PFSK-1 (cell line): ENCODE measurements at regions not wholly inside any gene's neighbourhood (a gene's known extent, or its start where the extent isn't known, plus 50 kb on each side); places are given as distances from the start of the nearest gene placed in this dataset.

ENCODE experiments used
- FOXP2 ChIP-seq: optimal IDR thresholded peaks from 2 replicates; pipeline ENCODE3; 2011; ENCODE audit warnings: borderline replicate concordance, control low read depth, inconsistent platforms; ENCODE audit not compliant: insufficient read depth; ENCODE audit errors: extremely low read length, extremely low read depth
- POLR2AphosphoS5 ChIP-seq: IDR thresholded peaks from 2 replicates; pipeline ENCODE4 v1.6.1; 2012; ENCODE audit warnings: low read depth, mild to moderate bottlenecking, control low read depth, low read length, moderate library complexity
- REST ChIP-seq, 2 experiments: IDR thresholded peaks; 2 replicates each; pipeline versions ENCODE4 v1.6.1 to v1.8.0; 2011 to 2012; ENCODE audit warnings: low read depth in 2 of 2, low read length in 2 of 2, control low read depth in 1 of 2, inconsistent platforms in 1 of 2, mild to moderate bottlenecking in 1 of 2, moderate library complexity in 1 of 2; ENCODE audit not compliant: insufficient read depth in 1 of 2
- SIN3A ChIP-seq: IDR thresholded peaks from 2 replicates; pipeline ENCODE4 v1.6.1; 2012; ENCODE audit warnings: mild to moderate bottlenecking, low read length, moderate library complexity, borderline replicate concordance; ENCODE audit not compliant: insufficient read depth
- TAF1 ChIP-seq: IDR thresholded peaks from 2 replicates; pipeline ENCODE4 v1.6.1; 2012; ENCODE audit warnings: low read length, control low read depth, borderline replicate concordance; ENCODE audit not compliant: insufficient read depth

GRCh38 chr2:183244300-183244844, 120.1 kb downstream of the NUP35 start:
- TF ChIP-seq FOXP2 (no peak), TAF1 (no peak), REST (IDR thresholded peaks at IDR 0.05; ENCODE audit: insufficient read depth in 1 of 2, low read depth in 2 of 2, low read length in 2 of 2) (no peak), POLR2AphosphoS5 (no peak), SIN3A (no peak)

GRCh38 chr2:183248866-183249567, 124.8 kb downstream of the NUP35 start:
- TF ChIP-seq TAF1 (no peak), REST (IDR thresholded peaks at IDR 0.05; ENCODE audit: insufficient read depth in 1 of 2, low read depth in 2 of 2, low read length in 2 of 2) (no peak), POLR2AphosphoS5 (no peak), FOXP2 (no peak)

GRCh38 chr2:183250061-183250460, 125.8 kb downstream of the NUP35 start:
- TF ChIP-seq POLR2AphosphoS5 (no peak), TAF1 (no peak), FOXP2 (no peak), SIN3A (no peak), REST (IDR thresholded peaks at IDR 0.05; ENCODE audit: insufficient read depth in 1 of 2, low read depth in 2 of 2, low read length in 2 of 2) (no peak)

GRCh38 chr2:183250472-183250871, 126.2 kb downstream of the NUP35 start:
- TF ChIP-seq TAF1 (no peak), REST (IDR thresholded peaks at IDR 0.05; ENCODE audit: insufficient read depth in 1 of 2, low read depth in 2 of 2, low read length in 2 of 2) (no peak), FOXP2 (no peak), POLR2AphosphoS5 (no peak), SIN3A (no peak)
